OCI-LY1 (cell line): ENCODE measurements at regions not wholly inside any gene's neighbourhood (a gene's known extent, or its start where the extent isn't known, plus 50 kb on each side); places are given as distances from the start of the nearest gene placed in this dataset.

Source experiments
- H2AFZ ChIP-seq: fragments of 200-600 bp; sonication (generic), shearing (Covaris generic); 2 replicates; pipeline ENCODE4 v1.6.0; 2014; ENCODE audit warnings: antibody characterized with exemption, mild to moderate bottlenecking, low read length
- H3F3A ChIP-seq: fragments of 200-600 bp; sonication (generic), shearing (Covaris generic); 2 replicates; pipeline ENCODE4 v1.6.0; 2014; ENCODE audit warnings: mild to moderate bottlenecking, antibody characterized with exemption, low read length, moderate library complexity; ENCODE audit not compliant: insufficient read depth
- H3K27ac ChIP-seq: fragments of 200-600 bp; sonication (generic); 2 replicates; pipeline ENCODE4 v1.5.1; 2014; ENCODE audit warnings: low read length, mixed run types, mild to moderate bottlenecking, low read depth; ENCODE audit not compliant: poor library complexity, severe bottlenecking
- H3K27me3 ChIP-seq: fragments of 200-600 bp; sonication (generic); 2 replicates; pipeline ENCODE4 v1.6.0; 2014; ENCODE audit warnings: antibody characterized with exemption, mild to moderate bottlenecking, low read length, moderate library complexity; ENCODE audit not compliant: insufficient read depth
- H3K36me3 ChIP-seq: fragments of 200-600 bp; sonication (generic); 2 replicates; pipeline ENCODE4 v1.6.1; 2014; ENCODE audit warnings: mild to moderate bottlenecking, antibody characterized with exemption, low read length, moderate library complexity, mixed read lengths; ENCODE audit not compliant: insufficient read depth
- H3K4me1 ChIP-seq: fragments of 200-600 bp; sonication (generic); 2 replicates; pipeline ENCODE4 v1.5.1; 2014; ENCODE audit warnings: mild to moderate bottlenecking, low read length, moderate library complexity; ENCODE audit not compliant: insufficient read depth, severe bottlenecking
- H3K4me2 ChIP-seq: fragments of 200-600 bp; sonication (generic), shearing (Covaris generic); 2 replicates; pipeline ENCODE4 v1.6.1; 2014; ENCODE audit warnings: low read length
- H3K4me3 ChIP-seq: fragments of 200-600 bp; sonication (generic); 2 replicates; pipeline ENCODE4 v1.5.1; 2014; ENCODE audit warnings: low read length, low read depth, mild to moderate bottlenecking, mixed read lengths; ENCODE audit not compliant: poor library complexity, severe bottlenecking
- H3K79me2 ChIP-seq: fragments of 200-600 bp; shearing (Covaris generic); 2 replicates; pipeline ENCODE4 v1.6.1; 2016; ENCODE audit warnings: mixed run types, low read length, mixed read lengths; ENCODE audit not compliant: insufficient read depth
- H3K9ac ChIP-seq: fragments of 200-600 bp; sonication (generic), shearing (Covaris generic); 2 replicates; pipeline ENCODE4 v1.6.1; 2014; ENCODE audit warnings: mild to moderate bottlenecking, low read length, mixed read lengths
- H3K9me2 ChIP-seq: fragments of 200-600 bp; sonication (generic), shearing (Covaris generic); 2 replicates; pipeline ENCODE4 v1.6.1; 2014; ENCODE audit warnings: low read depth, mild to moderate bottlenecking, low read length, mixed read lengths
- H3K9me3 ChIP-seq: fragments of 200-600 bp; shearing (Covaris generic); 2 replicates; pipeline ENCODE4 v1.6.1; 2014; ENCODE audit warnings: low read length, mixed read lengths
- H4K20me1 ChIP-seq: fragments of 200-600 bp; sonication (generic), shearing (Covaris generic); 2 replicates; pipeline ENCODE4 v1.6.0; 2016; ENCODE audit warnings: mild to moderate bottlenecking, low read length; ENCODE audit not compliant: insufficient read depth
- CTCF ChIP-seq: fragments of 200-600 bp; sonication (generic), shearing (Covaris generic); IDR thresholded peaks from 2 replicates; pipeline ENCODE4 v1.5.1; 2017; ENCODE audit warnings: mild to moderate bottlenecking, antibody characterized with exemption, low read length, moderate library complexity, mixed read lengths
- EZH2 ChIP-seq: fragments of 200-600 bp; sonication (generic), shearing (Covaris generic); IDR thresholded peaks from 2 replicates; pipeline ENCODE4 v1.8.0; 2017; ENCODE audit warnings: borderline replicate concordance, mixed run types, mild to moderate bottlenecking, antibody characterized with exemption, low read length, moderate library complexity, mixed read lengths

GRCh38 chr5:54655266-54655665 lies 137.7 kb downstream of the SNX18 start:
- Histone ChIP-seq H3K27ac (no peak overlapping the region), H3K9me3 (no peaks in the 10 kb centered on the region), H3K79me2 (no peaks in the 10 kb centered on the region), H3F3A (no peaks in the 10 kb centered on the region), H4K20me1 (no peaks in the 10 kb centered on the region), H3K4me2 (no peak overlapping the region), H3K4me3 (no peak overlapping the region), H3K27me3 (no peaks in the 10 kb centered on the region), H3K36me3 (no peaks in the 10 kb centered on the region), H3K9me2 (no peaks in the 10 kb centered on the region), H3K9ac (no peak overlapping the region), H2AFZ (no peak overlapping the region), H3K4me1 (no peaks in the 10 kb centered on the region)
- TF ChIP-seq EZH2 (no peak), CTCF (no peak)

- TF ChIP-seq EZH2 (no peak), CTCF (no peak)
- Histone ChIP-seq H3K9me2 (no peaks in the 10 kb centered on the region), H2AFZ (no peak overlapping the region), H3K36me3 (no peaks in the 10 kb centered on the region), H3K4me3 (no peak overlapping the region), H3K4me2 (no peak overlapping the region), H3K79me2 (no peaks in the 10 kb centered on the region), H4K20me1 (no peaks in the 10 kb centered on the region), H3K9me3 (no peaks in the 10 kb centered on the region), H3K27ac (no peak overlapping the region), H3K9ac (no peak overlapping the region), H3K27me3 (no peaks in the 10 kb centered on the region), H3K4me1 (no peaks in the 10 kb centered on the region), H3F3A (no peaks in the 10 kb centered on the region)
Observed at GRCh38 chr5:54653956-54654614, 136.5 kb downstream of the SNX18 start.

- Histone ChIP-seq H3K4me3 (no peak overlapping the region), H3K27ac (no peak overlapping the region), H3K27me3 (no peaks in the 10 kb centered on the region), H3F3A (no peaks in the 10 kb centered on the region), H3K9me2 (no peaks in the 10 kb centered on the region), H3K36me3 (no peaks in the 10 kb centered on the region), H4K20me1 (no peaks in the 10 kb centered on the region), H3K4me1 (peaks cover 9% of the 10 kb centered on the region), H3K79me2 (no peaks in the 10 kb centered on the region), H3K4me2 (no peak overlapping the region), H3K9ac (no peak overlapping the region), H2AFZ (no peak overlapping the region), H3K9me3 (no peaks in the 10 kb centered on the region)
- no peak for TF ChIP-seq CTCF
- no peak for TF ChIP-seq EZH2
Observed at GRCh38 chr5:54651482-54652076, 134.0 kb downstream of the SNX18 start.
